ENCODE measurements at regions not wholly inside any gene's neighbourhood (a gene's known extent, or its start where the extent isn't known, plus 50 kb on each side); places are given as distances from the start of the nearest gene placed in this dataset.
"Not testable (repeated sequence)": the region's sequence is repeated elsewhere in the genome, so short reads cannot be mapped to it uniquely, and the experiment has no call there.

- Histone ChIP-seq H3K27ac (ENCODE audit: low read length) (no peak overlapping the region), H3K9me3 (ENCODE audit: control insufficient read depth, low read depth, low read length) (peaks cover 6% of the 10 kb centered on the region), H3K27me3 (ENCODE audit: control insufficient read depth, insufficient read depth, low read length) (no peaks in the 10 kb centered on the region), H3K36me3 (ENCODE audit: control insufficient read depth, insufficient read depth, low read length) (no peaks in the 10 kb centered on the region), H3K4me1 (ENCODE audit: control insufficient read depth, insufficient read depth, low read length) (no peaks in the 10 kb centered on the region), H3K4me3 (ENCODE audit: low read length) (no peak overlapping the region)
- no CpG with 5 or more reads among the region's 3 CpGs for WGBS (ENCODE audit: insufficient coverage, low lambda C conversion rate)
- DNase-seq = no peak
Measured at GRCh38 chr21:15301014-15301413, 236.2 kb upstream of the NRIP1 start.

- no peak for DNase-seq
- WGBS (ENCODE audit: insufficient coverage, low lambda C conversion rate) = 100% methylated on average over 1 of the region's 2 CpGs
- Histone ChIP-seq H3K27me3 (ENCODE audit: control insufficient read depth, insufficient read depth, low read length) (no peaks in the 10 kb centered on the region), H3K9me3 (ENCODE audit: control insufficient read depth, low read depth, low read length) (peaks cover 6% of the 10 kb centered on the region), H3K27ac (ENCODE audit: low read length) (no peak overlapping the region), H3K4me3 (ENCODE audit: low read length) (no peak overlapping the region), H3K4me1 (ENCODE audit: control insufficient read depth, insufficient read depth, low read length) (no peaks in the 10 kb centered on the region), H3K36me3 (ENCODE audit: control insufficient read depth, insufficient read depth, low read length) (no peaks in the 10 kb centered on the region)
Measured at GRCh38 chr21:15301736-15302135, 236.9 kb upstream of the NRIP1 start.

DNA sequence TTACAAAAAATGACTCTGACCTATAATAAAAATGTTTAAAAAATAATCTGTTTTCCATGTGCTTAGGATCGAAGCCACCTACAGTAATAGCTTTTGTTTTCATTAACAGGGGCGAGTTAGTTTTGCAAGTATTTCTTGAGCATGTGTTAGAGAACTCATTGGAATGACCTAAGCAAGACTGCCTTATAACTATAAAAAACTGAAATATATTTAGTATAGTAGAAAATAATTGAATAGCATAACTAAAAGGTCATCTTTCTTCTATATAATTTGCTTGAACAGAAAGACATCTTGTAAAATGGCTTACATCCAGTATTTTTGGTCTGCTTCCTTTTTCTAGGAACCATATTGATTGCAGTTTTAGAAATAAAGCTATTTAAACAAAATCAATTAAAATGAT lies 241.5 kb upstream of the NRIP1 start:
- DNase-seq = no peak
- H3K36me3 ChIP-seq (ENCODE audit: control insufficient read depth, insufficient read depth, low read length) = no peaks in the 10 kb centered on the region
- H3K9me3 ChIP-seq (ENCODE audit: control insufficient read depth, low read depth, low read length) = no peaks in the 10 kb centered on the region
- no peak overlapping the region for H3K27ac ChIP-seq (ENCODE audit: low read length)
- H3K4me3 ChIP-seq (ENCODE audit: low read length) = no peak overlapping the region
- H3K4me1 ChIP-seq (ENCODE audit: control insufficient read depth, insufficient read depth, low read length) = no peaks in the 10 kb centered on the region
- no peaks in the 10 kb centered on the region for H3K27me3 ChIP-seq (ENCODE audit: control insufficient read depth, insufficient read depth, low read length)
- WGBS (ENCODE audit: insufficient coverage, low lambda C conversion rate) = no CpG with 5 or more reads among the region's 2 CpGs

GRCh38 chr21:15308333-15308732 lies 243.5 kb upstream of the NRIP1 start:
- H3K27ac ChIP-seq (ENCODE audit: low read length) = no peak overlapping the region
- no peak for DNase-seq
- H3K9me3 ChIP-seq (ENCODE audit: control insufficient read depth, low read depth, low read length) = no peaks in the 10 kb centered on the region
- H3K27me3 ChIP-seq (ENCODE audit: control insufficient read depth, insufficient read depth, low read length) = no peaks in the 10 kb centered on the region
- no peaks in the 10 kb centered on the region for H3K36me3 ChIP-seq (ENCODE audit: control insufficient read depth, insufficient read depth, low read length)
- 100% methylated on average over 2 of the region's 3 CpGs for WGBS (ENCODE audit: insufficient coverage, low lambda C conversion rate)
- H3K4me1 ChIP-seq (ENCODE audit: control insufficient read depth, insufficient read depth, low read length) = no peaks in the 10 kb centered on the region
- H3K4me3 ChIP-seq (ENCODE audit: low read length) = no peak overlapping the region

GRCh38 chr21:15309022-15309590 lies 244.3 kb upstream of the NRIP1 start:
- no peaks in the 10 kb centered on the region for H3K4me1 ChIP-seq (ENCODE audit: control insufficient read depth, insufficient read depth, low read length)
- WGBS (ENCODE audit: insufficient coverage, low lambda C conversion rate) = no CpG with 5 or more reads among the region's 4 CpGs
- no peak overlapping the region for H3K27ac ChIP-seq (ENCODE audit: low read length)
- H3K36me3 ChIP-seq (ENCODE audit: control insufficient read depth, insufficient read depth, low read length) = no peaks in the 10 kb centered on the region
- H3K4me3 ChIP-seq (ENCODE audit: low read length) = no peak overlapping the region
- no peaks in the 10 kb centered on the region for H3K27me3 ChIP-seq (ENCODE audit: control insufficient read depth, insufficient read depth, low read length)
- DNase-seq = no peak
- H3K9me3 ChIP-seq (ENCODE audit: control insufficient read depth, low read depth, low read length) = no peaks in the 10 kb centered on the region

DNA sequence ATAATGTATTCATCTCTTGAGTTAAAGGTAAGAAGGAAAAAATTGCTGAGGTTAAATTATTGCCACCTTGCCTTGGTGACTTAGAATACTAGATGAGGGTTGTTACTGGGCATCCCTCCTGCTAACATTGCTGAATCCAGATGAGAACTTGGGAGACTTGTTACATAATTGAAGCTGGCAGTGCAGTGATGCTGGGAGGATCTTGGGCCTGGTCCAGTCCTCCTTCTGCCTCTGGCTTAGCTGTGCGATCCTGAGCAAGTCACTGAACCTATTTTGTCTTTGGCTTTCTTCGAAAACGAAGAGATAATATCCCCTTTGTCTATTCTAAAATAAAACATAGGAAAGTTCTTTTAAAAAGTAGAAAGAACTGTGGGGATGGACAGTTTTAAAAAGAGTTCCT lies 244.9 kb upstream of the NRIP1 start:
- Histone ChIP-seq H3K27me3 (ENCODE audit: control insufficient read depth, insufficient read depth, low read length) (no peaks in the 10 kb centered on the region), H3K27ac (ENCODE audit: low read length) (no peak overlapping the region), H3K9me3 (ENCODE audit: control insufficient read depth, low read depth, low read length) (no peaks in the 10 kb centered on the region), H3K4me1 (ENCODE audit: control insufficient read depth, insufficient read depth, low read length) (no peaks in the 10 kb centered on the region), H3K36me3 (ENCODE audit: control insufficient read depth, insufficient read depth, low read length) (no peaks in the 10 kb centered on the region), H3K4me3 (ENCODE audit: low read length) (no peak overlapping the region)
- 100% methylated on average over 2 of the region's 3 CpGs for WGBS (ENCODE audit: insufficient coverage, low lambda C conversion rate)
- DNase-seq = no peak

DNA sequence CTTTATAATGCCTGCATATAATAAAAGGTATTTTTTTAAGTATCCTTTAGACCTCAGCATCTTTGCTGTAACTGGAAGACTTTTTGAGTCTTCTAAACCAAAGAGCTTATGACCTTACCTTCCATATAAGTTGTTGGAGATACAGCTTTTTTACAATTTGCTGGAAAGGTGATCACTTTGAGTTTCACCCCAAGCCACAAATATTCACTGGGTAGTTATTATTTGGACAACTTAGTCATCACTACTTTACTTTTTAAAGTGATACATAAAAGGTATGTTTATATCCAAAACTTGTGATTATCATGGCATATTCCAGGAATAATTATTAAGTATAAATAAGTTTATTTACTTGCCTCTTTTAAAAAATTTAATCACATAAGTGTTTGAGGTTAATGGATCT lies 246.7 kb upstream of the NRIP1 start:
- H3K27me3 ChIP-seq (ENCODE audit: control insufficient read depth, insufficient read depth, low read length) = no peaks in the 10 kb centered on the region
- H3K9me3 ChIP-seq (ENCODE audit: control insufficient read depth, low read depth, low read length) = no peaks in the 10 kb centered on the region
- no peak overlapping the region for H3K27ac ChIP-seq (ENCODE audit: low read length)
- H3K4me3 ChIP-seq (ENCODE audit: low read length) = no peak overlapping the region
- DNase-seq = no peak
- H3K4me1 ChIP-seq (ENCODE audit: control insufficient read depth, insufficient read depth, low read length) = no peaks in the 10 kb centered on the region
- H3K36me3 ChIP-seq (ENCODE audit: control insufficient read depth, insufficient read depth, low read length) = no peaks in the 10 kb centered on the region

- WGBS (ENCODE audit: insufficient coverage, low lambda C conversion rate) = 100% methylated on average over 1 of the region's 4 CpGs
Measured at GRCh38 chr21:15317034-15317433, 252.2 kb upstream of the NRIP1 start.

DNA sequence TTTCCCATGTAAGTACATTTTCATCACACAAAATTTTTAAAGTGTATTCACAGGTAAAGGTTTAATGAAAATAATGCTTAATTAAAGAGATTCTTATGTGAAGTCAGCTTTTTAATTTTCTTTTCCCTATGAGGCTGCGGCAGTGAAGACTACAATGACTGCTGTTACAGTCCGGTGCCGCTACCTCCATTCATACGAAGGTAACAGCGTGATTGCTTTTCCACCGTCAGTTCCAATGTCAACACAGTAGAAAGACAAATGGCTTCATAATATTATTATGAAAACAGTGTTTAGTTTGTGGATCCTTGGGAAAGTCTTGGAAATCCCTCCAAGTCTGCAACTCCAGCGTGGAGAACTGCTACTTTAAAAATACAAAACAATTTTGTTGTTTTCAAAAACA lies 254.9 kb upstream of the NRIP1 start:
- DNase-seq = no peak
- WGBS (ENCODE audit: insufficient coverage, low lambda C conversion rate) = no CpG with 5 or more reads among the region's 7 CpGs
- no peaks in the 10 kb centered on the region for H3K36me3 ChIP-seq (ENCODE audit: control insufficient read depth, insufficient read depth, low read length)
- no peaks in the 10 kb centered on the region for H3K27me3 ChIP-seq (ENCODE audit: control insufficient read depth, insufficient read depth, low read length)
- H3K9me3 ChIP-seq (ENCODE audit: control insufficient read depth, low read depth, low read length) = no peaks in the 10 kb centered on the region
- H3K4me3 ChIP-seq (ENCODE audit: low read length) = no peak overlapping the region
- H3K4me1 ChIP-seq (ENCODE audit: control insufficient read depth, insufficient read depth, low read length) = no peaks in the 10 kb centered on the region
- H3K27ac ChIP-seq (ENCODE audit: low read length) = no peak overlapping the region

More at GRCh38 chr21:15317034-15317433, 252.2 kb upstream of the NRIP1 start:
- DNase-seq; H3K4me1 ChIP-seq (ENCODE audit: control insufficient read depth, insufficient read depth, low read length); H3K4me3 ChIP-seq (ENCODE audit: low read length); H3K27me3 ChIP-seq (ENCODE audit: control insufficient read depth, insufficient read depth, low read length); H3K9me3 ChIP-seq (ENCODE audit: control insufficient read depth, low read depth, low read length); H3K27ac ChIP-seq (ENCODE audit: low read length); H3K36me3 ChIP-seq (ENCODE audit: control insufficient read depth, insufficient read depth, low read length): not testable (repeated sequence)

DNA sequence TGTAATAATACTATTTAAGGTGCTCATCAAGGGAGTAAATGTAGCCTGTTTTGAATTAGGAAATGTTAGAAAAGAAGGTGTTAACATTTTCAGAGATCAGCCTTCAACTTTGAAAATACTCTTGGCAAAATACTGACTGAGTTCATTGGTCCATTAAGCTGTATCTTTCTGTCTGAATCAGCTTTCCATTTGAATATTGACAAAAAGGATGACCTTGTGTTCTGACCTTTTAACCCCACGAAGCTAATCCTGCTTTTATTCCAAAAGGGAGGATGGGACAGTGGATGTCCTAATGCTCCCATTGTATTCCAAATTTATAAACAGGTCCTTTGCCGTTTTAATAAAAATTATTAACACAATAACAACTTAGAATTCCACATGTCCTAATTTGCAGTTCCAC lies 259.7 kb upstream of the NRIP1 start:
- 60% methylated on average over 1 of the region's 2 CpGs for WGBS (ENCODE audit: insufficient coverage, low lambda C conversion rate)
- no peak for DNase-seq

DNA sequence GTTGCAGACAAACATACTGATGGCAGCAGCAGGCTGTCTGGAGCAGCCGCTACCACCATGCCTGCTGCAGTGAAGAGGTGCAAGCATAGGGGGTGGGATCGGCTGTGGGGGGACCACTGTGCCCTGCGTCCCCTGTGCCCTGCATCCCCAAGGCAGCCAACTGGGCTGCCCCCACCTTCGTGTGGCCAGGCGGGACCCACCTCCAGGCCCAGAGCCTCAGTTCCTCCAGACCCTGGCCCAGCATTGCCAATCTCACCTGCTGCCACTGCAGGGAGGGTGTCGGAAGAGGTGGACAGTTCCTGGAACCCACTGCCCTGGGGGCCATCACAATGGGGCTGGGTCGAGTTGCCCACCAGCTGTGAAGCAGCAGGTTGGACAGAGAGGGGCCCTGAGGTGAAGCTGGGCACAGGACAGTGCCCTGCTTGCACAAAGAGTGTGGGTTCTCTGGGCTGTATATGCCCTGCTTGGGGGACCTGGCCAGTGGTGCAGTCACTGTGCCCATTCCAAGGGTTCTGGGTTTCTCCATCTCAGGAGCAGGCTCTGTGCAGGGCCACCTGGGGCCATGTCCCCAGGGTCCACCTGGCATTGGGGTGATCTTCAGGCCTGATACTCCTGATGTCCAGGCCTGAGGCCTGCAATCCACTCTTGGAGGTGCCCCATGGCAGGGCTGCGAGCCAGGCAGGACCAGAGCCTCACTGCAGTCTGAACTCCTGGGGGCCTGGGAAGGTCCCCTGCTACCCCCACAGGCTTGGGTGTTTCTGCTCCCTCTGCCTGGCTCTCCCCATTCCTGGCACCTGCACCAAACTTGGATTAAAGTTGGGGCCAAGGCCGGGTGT lies 261.4 kb upstream of the NRIP1 start:
- H3K4me3 ChIP-seq (ENCODE audit: low read length) = no peak overlapping the region
- peaks cover 5% of the 10 kb centered on the region for H3K9me3 ChIP-seq (ENCODE audit: control insufficient read depth, low read depth, low read length)
- no peaks in the 10 kb centered on the region for H3K36me3 ChIP-seq (ENCODE audit: control insufficient read depth, insufficient read depth, low read length)
- no peak overlapping the region for H3K27ac ChIP-seq (ENCODE audit: low read length)
- no peak for DNase-seq
- WGBS (ENCODE audit: insufficient coverage, low lambda C conversion rate) = no CpG with 5 or more reads among the region's 9 CpGs
- no peaks in the 10 kb centered on the region for H3K27me3 ChIP-seq (ENCODE audit: control insufficient read depth, insufficient read depth, low read length)
- no peaks in the 10 kb centered on the region for H3K4me1 ChIP-seq (ENCODE audit: control insufficient read depth, insufficient read depth, low read length)

More for the DNA sequence above, 259.7 kb upstream of the NRIP1 start:
- Histone ChIP-seq H3K36me3 (ENCODE audit: control insufficient read depth, insufficient read depth, low read length) (no peaks in the 10 kb centered on the region), H3K27ac (ENCODE audit: low read length) (no peak overlapping the region), H3K27me3 (ENCODE audit: control insufficient read depth, insufficient read depth, low read length) (no peaks in the 10 kb centered on the region), H3K4me3 (ENCODE audit: low read length) (no peak overlapping the region), H3K9me3 (ENCODE audit: control insufficient read depth, low read depth, low read length) (peaks cover 5% of the 10 kb centered on the region), H3K4me1 (ENCODE audit: control insufficient read depth, insufficient read depth, low read length) (no peaks in the 10 kb centered on the region)
